ENCODE measurements at regions not wholly inside any gene's neighbourhood (a gene's known extent, or its start where the extent isn't known, plus 50 kb on each side); places are given as distances from the start of the nearest gene placed in this dataset.

DNA sequence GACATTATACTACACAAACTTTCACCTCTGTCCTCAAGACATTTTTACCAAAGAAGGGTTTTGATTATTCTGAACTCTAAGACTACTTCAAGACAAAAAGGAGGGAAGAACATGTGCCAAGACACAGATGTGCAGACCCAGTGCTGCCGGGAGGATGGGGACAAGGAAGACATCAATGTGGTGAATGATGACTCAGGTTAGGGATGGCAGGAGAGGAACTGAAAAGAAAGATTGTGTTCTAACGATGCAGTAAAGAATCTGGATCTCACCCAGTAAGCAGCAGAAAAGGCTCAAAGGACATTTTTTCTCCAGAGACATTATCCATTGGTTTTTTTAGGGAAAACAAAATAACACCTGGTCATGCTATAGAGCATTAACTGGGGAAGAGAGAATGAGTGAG, 449.9 kb upstream of the NR2F2 start:
- no peaks in the 10 kb centered on the region for H3K9me3 ChIP-seq (ENCODE audit: low read depth)
- DNase-seq (ENCODE audit: low read depth in 1 of 2, low spot score in 1 of 2): no peak
- no peak overlapping the region for H3K27ac ChIP-seq
- TF ChIP-seq, protein P1, sequence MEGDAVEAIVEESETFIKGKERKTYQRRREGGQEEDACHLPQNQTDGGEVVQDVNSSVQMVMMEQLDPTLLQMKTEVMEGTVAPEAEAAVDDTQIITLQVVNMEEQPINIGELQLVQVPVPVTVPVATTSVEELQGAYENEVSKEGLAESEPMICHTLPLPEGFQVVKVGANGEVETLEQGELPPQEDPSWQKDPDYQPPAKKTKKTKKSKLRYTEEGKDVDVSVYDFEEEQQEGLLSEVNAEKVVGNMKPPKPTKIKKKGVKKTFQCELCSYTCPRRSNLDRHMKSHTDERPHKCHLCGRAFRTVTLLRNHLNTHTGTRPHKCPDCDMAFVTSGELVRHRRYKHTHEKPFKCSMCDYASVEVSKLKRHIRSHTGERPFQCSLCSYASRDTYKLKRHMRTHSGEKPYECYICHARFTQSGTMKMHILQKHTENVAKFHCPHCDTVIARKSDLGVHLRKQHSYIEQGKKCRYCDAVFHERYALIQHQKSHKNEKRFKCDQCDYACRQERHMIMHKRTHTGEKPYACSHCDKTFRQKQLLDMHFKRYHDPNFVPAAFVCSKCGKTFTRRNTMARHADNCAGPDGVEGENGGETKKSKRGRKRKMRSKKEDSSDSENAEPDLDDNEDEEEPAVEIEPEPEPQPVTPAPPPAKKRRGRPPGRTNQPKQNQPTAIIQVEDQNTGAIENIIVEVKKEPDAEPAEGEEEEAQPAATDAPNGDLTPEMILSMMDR (IDR thresholded peaks at IDR 0.05; ENCODE audit: low read depth, low read length): no peak
- no peaks in the 10 kb centered on the region for H3K36me3 ChIP-seq
- H3K27me3 ChIP-seq: no peaks in the 10 kb centered on the region
- H3K4me1 ChIP-seq (ENCODE audit: low read depth): no peaks in the 10 kb centered on the region
- H3K4me3 ChIP-seq: no peak overlapping the region

DNA sequence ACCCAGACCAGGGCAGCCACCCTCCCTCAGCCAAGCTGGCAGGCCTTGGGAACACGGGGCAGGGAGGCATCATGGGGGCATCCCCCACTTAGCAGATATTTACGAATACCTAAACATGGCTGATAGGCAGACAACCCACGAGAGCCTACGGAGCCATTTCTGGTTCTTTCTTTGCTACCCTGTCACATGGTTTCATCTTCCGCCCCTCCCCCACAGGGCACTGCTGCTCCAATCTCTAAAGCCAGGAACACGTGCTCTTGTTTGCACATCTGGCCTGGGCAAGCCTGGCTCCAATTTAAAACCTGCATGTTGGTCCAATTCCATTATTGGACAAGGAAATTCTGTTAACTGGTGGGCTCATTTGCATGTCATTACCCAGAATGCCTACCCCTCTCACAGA, 447.4 kb upstream of the NR2F2 start:
- H3K27ac ChIP-seq: no peak overlapping the region
- no peaks in the 10 kb centered on the region for H3K27me3 ChIP-seq
- TF ChIP-seq, protein P1 (IDR thresholded peaks at IDR 0.05; ENCODE audit: low read depth, low read length): no peak
- H3K4me1 ChIP-seq (ENCODE audit: low read depth): no peaks in the 10 kb centered on the region
- H3K9me3 ChIP-seq (ENCODE audit: low read depth): no peaks in the 10 kb centered on the region
- DNase-seq (ENCODE audit: low read depth in 1 of 2, low spot score in 1 of 2): no peak
- no peak overlapping the region for H3K4me3 ChIP-seq
- H3K36me3 ChIP-seq: no peaks in the 10 kb centered on the region

DNA sequence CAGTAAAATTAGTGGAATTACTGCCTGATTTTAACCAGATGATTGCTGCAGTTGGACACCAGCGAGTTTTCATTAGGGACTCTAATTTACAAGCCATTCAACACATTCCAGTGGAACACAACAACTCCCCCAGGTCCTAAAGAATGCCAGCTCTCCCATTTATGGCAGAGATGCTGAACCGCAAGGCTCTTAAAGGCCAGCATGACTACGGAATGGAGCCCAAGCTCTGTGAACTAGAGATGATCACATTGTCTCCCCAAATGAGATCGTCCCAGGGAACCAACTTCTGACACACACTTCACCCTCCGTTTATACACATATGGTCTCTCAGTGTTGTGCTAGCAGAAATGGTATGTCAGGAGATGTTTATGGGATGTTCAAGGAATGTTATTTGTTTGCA, 446.2 kb upstream of the NR2F2 start:
- no peaks in the 10 kb centered on the region for H3K36me3 ChIP-seq
- DNase-seq (ENCODE audit: low read depth in 1 of 2, low spot score in 1 of 2): no peak
- no peaks in the 10 kb centered on the region for H3K9me3 ChIP-seq (ENCODE audit: low read depth)
- H3K27ac ChIP-seq: no peak overlapping the region
- H3K4me1 ChIP-seq (ENCODE audit: low read depth): no peaks in the 10 kb centered on the region
- TF ChIP-seq, protein P1 (IDR thresholded peaks at IDR 0.05; ENCODE audit: low read depth, low read length): no peak
- H3K27me3 ChIP-seq: no peaks in the 10 kb centered on the region
- H3K4me3 ChIP-seq: no peak overlapping the region

DNA sequence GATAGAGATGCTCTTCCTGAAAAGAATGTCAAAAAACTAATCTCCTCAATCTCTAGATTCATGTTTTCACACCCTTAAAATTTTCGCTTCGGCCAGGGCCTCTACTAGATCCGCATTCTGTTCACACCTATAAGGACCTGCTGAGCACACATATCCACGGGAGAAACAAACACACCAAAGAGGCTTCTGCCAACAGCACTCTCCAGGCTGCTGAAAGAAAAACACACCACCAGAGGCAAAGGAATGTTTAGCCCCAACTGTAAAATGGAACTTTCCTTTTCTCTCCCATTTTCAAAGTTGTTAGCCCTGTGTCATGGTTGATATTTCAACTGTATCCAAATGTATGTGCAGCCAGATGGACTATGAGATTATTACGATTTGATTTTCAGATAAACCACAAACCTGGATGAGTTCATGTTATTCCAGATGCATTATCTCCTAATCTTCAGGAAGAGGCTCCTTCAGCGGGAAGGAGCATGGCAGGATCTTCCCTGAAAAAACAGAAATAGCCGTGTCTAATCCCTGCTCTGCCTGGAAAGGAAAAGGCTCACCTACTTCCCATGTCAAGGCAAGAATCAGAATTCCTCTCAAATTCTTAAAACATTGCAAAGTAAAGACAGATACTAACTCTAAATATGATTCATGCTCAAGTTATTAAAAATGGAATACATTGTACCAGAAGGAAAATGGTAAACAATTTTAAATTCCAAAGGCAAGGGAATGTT, 442.7 kb upstream of the NR2F2 start:
- Histone ChIP-seq H3K27me3 (peaks cover under 1% of the 10 kb centered on the region), H3K4me3 (no peak overlapping the region), H3K27ac (no peak overlapping the region), H3K36me3 (no peaks in the 10 kb centered on the region), H3K9me3 (ENCODE audit: low read depth) (no peaks in the 10 kb centered on the region), H3K4me1 (ENCODE audit: low read depth) (no peaks in the 10 kb centered on the region)
- TF ChIP-seq, protein P1 (IDR thresholded peaks at IDR 0.05; ENCODE audit: low read depth, low read length): no peak
- DNase-seq (ENCODE audit: low read depth in 1 of 2, low spot score in 1 of 2): no peak

DNA sequence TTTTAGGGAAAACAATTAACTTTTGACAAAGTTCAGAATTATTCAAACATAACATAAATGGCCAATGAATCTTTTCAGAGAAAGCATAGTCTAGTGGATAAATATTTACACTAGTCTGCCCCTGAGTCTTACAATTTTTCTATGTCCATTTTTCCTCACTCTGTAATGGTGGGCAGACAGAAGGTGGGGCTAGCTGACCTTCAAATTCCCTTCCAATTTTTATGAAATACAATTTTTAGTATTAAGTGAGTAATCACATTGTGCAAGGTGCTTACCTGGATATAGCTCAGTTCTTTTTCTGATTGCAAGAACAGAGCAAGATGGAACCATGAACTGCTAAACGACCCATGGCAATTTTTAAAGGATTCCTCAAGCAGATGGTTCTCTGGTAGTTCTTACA, 441.7 kb upstream of the NR2F2 start:
- Histone ChIP-seq H3K27me3 (peaks cover 5% of the 10 kb centered on the region), H3K4me3 (no peak overlapping the region), H3K4me1 (ENCODE audit: low read depth) (no peaks in the 10 kb centered on the region), H3K9me3 (ENCODE audit: low read depth) (no peaks in the 10 kb centered on the region), H3K27ac (no peak overlapping the region), H3K36me3 (no peaks in the 10 kb centered on the region)
- DNase-seq (ENCODE audit: low read depth in 1 of 2, low spot score in 1 of 2): no peak
- TF ChIP-seq, protein P1 (IDR thresholded peaks at IDR 0.05; ENCODE audit: low read depth, low read length): no peak

Data from cardiac muscle cell (in vitro differentiated cells and primary cell).